Trophoblast cell (in vitro differentiated cells and primary cell): ENCODE measurements at regions not wholly inside any gene's neighbourhood (a gene's known extent, or its start where the extent isn't known, plus 50 kb on each side); places are given as distances from the start of the nearest gene placed in this dataset.

Experiments
- DNase-seq, 2 donors: peaks; one replicate each; pipeline ENCODE4 v3.0.0-alpha.2; 2016
- H2AFZ ChIP-seq: 2 replicates; pipeline ENCODE4 v1.6.1; 2013; ENCODE audit warnings: low read length, moderate library complexity, mild to moderate bottlenecking; ENCODE audit not compliant: insufficient read depth, poor library complexity
- H2AK5ac ChIP-seq: 2 replicates; pipeline ENCODE4 v1.6.1; 2013; ENCODE audit warnings: mild to moderate bottlenecking, low read length
- H2BK120ac ChIP-seq: 2 replicates; pipeline ENCODE4 v1.6.1; 2013; ENCODE audit warnings: low read length, mild to moderate bottlenecking, moderate library complexity; ENCODE audit not compliant: insufficient read depth, poor library complexity
- H2BK12ac ChIP-seq: 2 replicates; pipeline ENCODE4 v1.6.1; 2013; ENCODE audit warnings: mild to moderate bottlenecking, low read length, moderate library complexity
- H2BK5ac ChIP-seq: 2 replicates; pipeline ENCODE4 v1.6.1; 2013; ENCODE audit warnings: low read length, low read depth, moderate library complexity, mild to moderate bottlenecking; ENCODE audit not compliant: poor library complexity
- H3K14ac ChIP-seq: 2 replicates; pipeline ENCODE4 v1.6.1; 2013; ENCODE audit warnings: mild to moderate bottlenecking, low read length
- H3K18ac ChIP-seq: 2 replicates; pipeline ENCODE4 v1.6.1; 2013; ENCODE audit warnings: mild to moderate bottlenecking, low read length
- H3K23ac ChIP-seq: 2 replicates; pipeline ENCODE4 v1.6.1; 2013; ENCODE audit warnings: low read length
- H3K27ac ChIP-seq: 2 replicates; pipeline ENCODE4 v1.5.1; 2013; ENCODE audit warnings: low read depth, mild to moderate bottlenecking, inconsistent platforms, low read length, moderate library complexity
- H3K27me3 ChIP-seq: 2 replicates; pipeline ENCODE4 v1.6.1; 2013; ENCODE audit warnings: inconsistent platforms, mild to moderate bottlenecking, low read length, moderate library complexity; ENCODE audit not compliant: insufficient read depth
- H3K36me3 ChIP-seq, 2 experiments: 1 replicate in 1 of 2; 2 replicates in 1 of 2; pipeline ENCODE4 v1.6.1; 2013; ENCODE audit warnings: low read length in 2 of 2, mild to moderate bottlenecking in 2 of 2, moderate library complexity in 1 of 2; ENCODE audit not compliant: insufficient read depth in 2 of 2, control insufficient read depth in 1 of 2
- H3K4ac ChIP-seq: 2 replicates; pipeline ENCODE4 v1.6.1; 2013; ENCODE audit warnings: low read depth, mild to moderate bottlenecking, low read length, moderate library complexity
- H3K4me1 ChIP-seq, 2 experiments: 1 replicate in 1 of 2; 2 replicates in 1 of 2; pipeline ENCODE4 v1.6.1; 2013; ENCODE audit warnings: low read length in 2 of 2, mild to moderate bottlenecking in 2 of 2, moderate library complexity in 1 of 2; ENCODE audit not compliant: insufficient read depth in 2 of 2, control insufficient read depth in 1 of 2
- H3K4me2 ChIP-seq: 2 replicates; pipeline ENCODE4 v1.6.1; 2013; ENCODE audit warnings: inconsistent platforms, mild to moderate bottlenecking, low read length, moderate library complexity
- H3K4me3 ChIP-seq: 2 replicates; pipeline ENCODE4 v1.5.1; 2013; ENCODE audit warnings: mild to moderate bottlenecking, low read depth, low read length, inconsistent platforms
- H3K79me1 ChIP-seq: one replicate; pipeline ENCODE4 v1.6.1; 2013; ENCODE audit warnings: low read length
- H3K79me2 ChIP-seq: 2 replicates; pipeline ENCODE4 v1.6.1; 2013; ENCODE audit warnings: low read length, mild to moderate bottlenecking; ENCODE audit not compliant: control insufficient read depth, insufficient read depth, poor library complexity
- H3K9ac ChIP-seq: 2 replicates; pipeline ENCODE4 v1.6.1; 2013; ENCODE audit warnings: mild to moderate bottlenecking, low read length
- H3K9me3 ChIP-seq: 2 replicates; pipeline ENCODE4 v1.6.1; 2013; ENCODE audit warnings: low read depth, mild to moderate bottlenecking, control low read depth, inconsistent platforms, low read length; ENCODE audit not compliant: insufficient read depth
- H4K12ac ChIP-seq: 2 replicates; pipeline ENCODE4 v1.6.1; 2013; ENCODE audit warnings: low read depth, mild to moderate bottlenecking, low read length, moderate library complexity
- H4K8ac ChIP-seq: 2 replicates; pipeline ENCODE4 v1.6.1; 2013; ENCODE audit warnings: low read depth, mild to moderate bottlenecking, low read length, moderate library complexity
- H4K91ac ChIP-seq: one replicate; pipeline ENCODE4 v1.6.1; 2013; ENCODE audit warnings: low read depth, mild to moderate bottlenecking, low read length, moderate library complexity
- WGBS: extraction: QIAGEN DNeasy Blood & Tissue Kit; methylation state at CpG from one replicate; pipeline ENCODE4 v1.1.7; 2013; ENCODE audit warnings: missing lambda C conversion rate; ENCODE audit not compliant: insufficient read length, insufficient coverage; ENCODE audit errors: extremely low coverage; 5-methylcytosine and 5-hydroxymethylcytosine counted together

- H2BK120ac ChIP-seq: no peak overlapping the region
- H3K18ac ChIP-seq: no peak overlapping the region
- H3K79me2 ChIP-seq: no peaks in the 10 kb centered on the region
- H3K14ac ChIP-seq: no peak overlapping the region
- no peak overlapping the region for H3K4me2 ChIP-seq
- no peak overlapping the region for H2AFZ ChIP-seq
- no CpG with 5 or more reads among the region's 2 CpGs for WGBS
- no peaks in the 10 kb centered on the region for H3K79me1 ChIP-seq
- H3K27me3 ChIP-seq: no peaks in the 10 kb centered on the region
- H3K23ac ChIP-seq: no peak overlapping the region
- H3K9me3 ChIP-seq: no peaks in the 10 kb centered on the region
- DNase-seq: no peak
- H2BK5ac ChIP-seq: no peak overlapping the region
- no peak overlapping the region for H2BK12ac ChIP-seq
- H3K9ac ChIP-seq: no peak overlapping the region
- H3K36me3 ChIP-seq: no peaks in the 10 kb centered on the region
- no peak overlapping the region for H4K91ac ChIP-seq
- H3K4me3 ChIP-seq: no peak overlapping the region
- H3K27ac ChIP-seq: no peak overlapping the region
- H3K4ac ChIP-seq: no peak overlapping the region
- H4K12ac ChIP-seq: no peak overlapping the region
- H3K4me1 ChIP-seq: no peaks in the 10 kb centered on the region
- no peak overlapping the region for H2AK5ac ChIP-seq
- H4K8ac ChIP-seq: no peak overlapping the region
Observed at GRCh38 chr11:11738370-11738769, 103.4 kb upstream of the USP47 start.

GRCh38 chr11:11735586-11735985 is 106.2 kb upstream of the USP47 start:
- no peak overlapping the region for H3K23ac ChIP-seq
- H3K9ac ChIP-seq: no peak overlapping the region
- no peak overlapping the region for H3K4me3 ChIP-seq
- no peak overlapping the region for H4K91ac ChIP-seq
- no peak overlapping the region for H3K4ac ChIP-seq
- no peaks in the 10 kb centered on the region for H3K36me3 ChIP-seq
- H4K8ac ChIP-seq: no peak overlapping the region
- H3K79me1 ChIP-seq: no peaks in the 10 kb centered on the region
- no peak overlapping the region for H2AK5ac ChIP-seq
- no peak overlapping the region for H2BK5ac ChIP-seq
- no peak overlapping the region for H3K27ac ChIP-seq
- no peak overlapping the region for H3K14ac ChIP-seq
- H4K12ac ChIP-seq: no peak overlapping the region
- no peak overlapping the region for H3K18ac ChIP-seq
- no peaks in the 10 kb centered on the region for H3K9me3 ChIP-seq
- H3K4me2 ChIP-seq: no peak overlapping the region
- DNase-seq: no peak
- H3K79me2 ChIP-seq: no peaks in the 10 kb centered on the region
- no CpG with 5 or more reads among the region's 5 CpGs for WGBS
- H2BK12ac ChIP-seq: no peak overlapping the region
- no peak overlapping the region for H2AFZ ChIP-seq
- H3K27me3 ChIP-seq: no peaks in the 10 kb centered on the region
- no peaks in the 10 kb centered on the region for H3K4me1 ChIP-seq
- H2BK120ac ChIP-seq: no peak overlapping the region

DNA sequence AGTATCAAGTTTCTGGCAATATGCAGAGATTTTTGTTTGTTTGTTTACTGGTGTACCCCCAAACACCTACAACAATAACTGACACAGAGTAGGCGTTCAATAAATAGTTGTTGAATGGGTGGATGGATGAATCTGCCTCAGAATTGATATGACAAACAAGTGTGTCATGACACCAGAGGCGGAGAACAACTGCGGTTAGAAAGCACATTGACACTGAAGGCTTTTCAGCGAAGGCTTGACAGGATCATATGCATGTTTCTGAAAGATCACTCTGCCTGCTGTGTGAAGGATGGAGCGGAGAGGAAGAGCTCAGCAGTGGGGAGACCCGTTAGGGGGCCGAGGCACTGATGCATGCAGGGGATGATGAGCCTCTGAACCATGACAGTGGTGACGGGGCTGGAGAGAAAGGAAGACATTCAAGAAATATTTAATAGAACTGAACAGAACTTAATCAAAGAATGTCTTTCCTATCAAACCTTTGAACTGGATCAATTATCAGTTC is 108.5 kb upstream of the USP47 start:
- no peak overlapping the region for H3K4ac ChIP-seq
- no peaks in the 10 kb centered on the region for H3K36me3 ChIP-seq
- no peak overlapping the region for H3K4me2 ChIP-seq
- H2AFZ ChIP-seq: no peak overlapping the region
- H3K18ac ChIP-seq: no peak overlapping the region
- H3K9ac ChIP-seq: no peak overlapping the region
- no peak overlapping the region for H2AK5ac ChIP-seq
- no peaks in the 10 kb centered on the region for H3K9me3 ChIP-seq
- H3K27me3 ChIP-seq: no peaks in the 10 kb centered on the region
- no peak overlapping the region for H2BK5ac ChIP-seq
- H2BK12ac ChIP-seq: no peak overlapping the region
- H3K79me2 ChIP-seq: no peaks in the 10 kb centered on the region
- no peak overlapping the region for H3K4me3 ChIP-seq
- H3K27ac ChIP-seq: no peak overlapping the region
- no peak overlapping the region for H3K23ac ChIP-seq
- no CpG with 5 or more reads among the region's 8 CpGs for WGBS
- no peak overlapping the region for H2BK120ac ChIP-seq
- H3K79me1 ChIP-seq: no peaks in the 10 kb centered on the region
- H4K91ac ChIP-seq: no peak overlapping the region
- H3K14ac ChIP-seq: no peak overlapping the region
- no peak overlapping the region for H4K12ac ChIP-seq
- no peaks in the 10 kb centered on the region for H3K4me1 ChIP-seq
- no peak overlapping the region for H4K8ac ChIP-seq
- no peak for DNase-seq

DNA sequence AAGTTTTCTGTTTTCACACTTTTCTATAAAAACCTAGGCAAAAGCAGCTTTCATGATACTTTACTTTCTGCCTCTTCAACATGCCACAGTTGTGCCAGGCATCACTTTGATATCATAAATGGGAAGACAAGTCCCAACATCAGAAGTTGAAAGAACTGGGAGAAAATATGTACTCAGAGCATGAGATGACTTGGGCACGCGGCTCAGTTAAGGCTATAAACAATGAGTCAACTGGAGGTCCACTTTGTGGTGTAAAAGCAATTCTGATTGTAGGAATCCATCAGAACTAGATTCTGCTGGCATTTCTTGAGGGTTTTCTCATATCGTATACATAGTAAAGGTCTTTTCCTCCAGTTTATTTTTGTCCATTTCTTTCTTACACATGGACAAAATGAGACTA is 109.7 kb upstream of the USP47 start:
- Histone ChIP-seq H3K79me2 (no peaks in the 10 kb centered on the region), H4K12ac (no peak overlapping the region), H3K23ac (no peak overlapping the region), H3K14ac (no peak overlapping the region), H2AK5ac (no peak overlapping the region), H3K27ac (no peak overlapping the region), H3K79me1 (no peaks in the 10 kb centered on the region), H3K36me3 (no peaks in the 10 kb centered on the region), H3K4ac (no peak overlapping the region), H3K27me3 (no peaks in the 10 kb centered on the region), H2BK5ac (no peak overlapping the region), H3K4me2 (no peak overlapping the region), H2BK120ac (no peak overlapping the region), H3K9ac (no peak overlapping the region), H4K91ac (no peak overlapping the region), H3K18ac (no peak overlapping the region), H2AFZ (no peak overlapping the region), H3K4me1 (no peaks in the 10 kb centered on the region), H3K9me3 (no peaks in the 10 kb centered on the region), H4K8ac (no peak overlapping the region), H3K4me3 (no peak overlapping the region), H2BK12ac (no peak overlapping the region)
- WGBS: no CpG with 5 or more reads among the region's 3 CpGs
- DNase-seq: no peak
